ENCODE measurements at regions not wholly inside any gene's neighbourhood (a gene's known extent, or its start where the extent isn't known, plus 50 kb on each side); places are given as distances from the start of the nearest gene placed in this dataset.

DNA sequence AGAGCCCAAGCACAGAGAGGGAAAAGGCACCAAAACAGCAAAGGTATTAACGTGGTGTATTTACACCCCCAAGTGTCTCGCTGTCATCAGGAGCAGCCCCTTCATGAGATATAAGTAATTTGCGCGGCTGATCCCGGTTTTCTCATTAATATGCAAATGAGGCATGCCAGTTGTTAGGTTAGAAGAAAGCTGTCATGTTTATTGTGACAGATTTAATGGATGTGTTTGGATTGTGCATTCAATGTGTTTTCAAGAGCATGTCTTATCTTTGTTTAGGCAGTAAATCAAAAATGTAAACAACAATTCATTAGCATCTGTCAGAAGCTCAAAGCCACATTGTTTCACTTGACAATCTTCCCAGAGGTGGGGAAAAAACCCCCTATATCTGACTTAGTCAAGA lies 56.5 kb upstream of the CTBP2 start:
- DNase-seq (ENCODE audit: low spot score) = no peak

DNA sequence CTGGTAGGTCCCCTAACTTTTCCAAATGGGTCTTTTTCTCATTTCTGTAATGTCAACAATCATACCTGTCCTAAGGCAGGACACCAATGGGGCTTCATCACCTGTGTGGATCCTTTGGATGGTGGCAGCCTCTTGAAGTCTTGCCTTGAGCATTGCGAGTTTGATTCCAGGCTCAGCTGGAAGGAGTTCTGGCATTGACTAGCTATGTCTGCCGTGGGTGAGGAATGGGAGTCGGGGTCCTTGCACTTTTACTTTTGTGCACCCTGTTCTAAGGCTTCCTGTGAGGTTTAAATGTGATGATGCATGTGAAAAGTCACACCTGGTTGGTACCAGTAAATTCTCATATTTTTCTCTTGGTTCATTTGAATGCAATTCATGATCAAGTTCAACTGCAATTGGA lies 55.9 kb upstream of the CTBP2 start:
- DNase-seq (ENCODE audit: low spot score) = no peak

DNA sequence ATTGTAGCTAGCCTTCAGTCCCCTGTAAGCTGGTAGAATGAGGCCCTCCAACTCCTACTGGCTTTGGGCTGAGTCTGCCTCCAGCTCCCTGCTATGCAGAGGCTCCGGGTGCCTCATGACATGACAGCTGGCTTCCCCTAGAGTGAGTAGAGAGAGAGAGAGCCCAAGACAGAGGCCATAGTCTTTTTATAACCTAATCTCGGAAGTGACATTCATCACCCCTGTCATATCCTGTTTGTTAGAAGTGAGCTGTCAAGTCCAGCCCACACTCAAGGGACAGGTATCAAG lies 53.9 kb upstream of the CTBP2 start:
- no peak for DNase-seq (ENCODE audit: low spot score)

- DNase-seq (ENCODE audit: low spot score) = no peak
Measured at GRCh38 chr10:125213541-125214282, 53.3 kb upstream of the CTBP2 start.

DNA sequence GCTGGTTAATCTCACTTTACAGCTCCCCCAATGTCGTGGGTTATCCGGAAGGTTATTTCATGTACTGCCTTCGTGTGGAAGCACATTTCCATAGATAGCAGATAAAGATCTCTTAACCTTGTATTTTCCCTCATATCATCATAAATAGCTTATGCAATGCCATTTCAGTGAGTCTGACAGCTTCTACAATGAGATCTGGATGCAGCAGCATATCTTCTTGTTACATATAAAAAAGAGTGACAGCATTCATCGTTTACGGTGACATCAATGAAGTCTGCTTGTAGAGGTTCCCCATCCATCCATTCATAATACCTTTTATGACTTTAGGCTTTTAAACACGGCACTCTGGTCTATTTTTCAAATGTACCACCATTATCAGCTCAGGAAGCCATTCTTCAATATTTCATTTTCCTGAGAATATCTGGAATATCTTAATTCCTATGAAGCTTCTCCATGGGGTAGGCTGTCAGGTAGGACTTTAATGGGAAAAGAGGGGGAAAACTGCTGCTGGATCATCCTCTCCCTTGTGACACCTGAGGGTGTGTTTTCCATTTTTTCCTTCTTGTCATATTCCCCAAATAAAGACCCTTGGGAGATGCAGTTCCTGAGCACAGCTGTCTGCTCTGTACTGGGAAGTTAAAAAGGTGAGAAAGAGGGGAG lies 51.9 kb upstream of the CTBP2 start:
- DNase-seq (ENCODE audit: low spot score) = no peak

All from H4 (cell line).